Loucy (cell line): ENCODE measurements at regions not wholly inside any gene's neighbourhood (a gene's known extent, or its start where the extent isn't known, plus 50 kb on each side); places are given as distances from the start of the nearest gene placed in this dataset.
"Not testable (repeated sequence)": the region's sequence is repeated elsewhere in the genome, so short reads cannot be mapped to it uniquely, and the experiment has no call there.

Experiments
- EZH2phosphoT487 ChIP-seq: fragments of 200-600 bp; IDR thresholded peaks from 2 replicates; pipeline ENCODE4 v1.6.1; 2018; ENCODE audit warnings: antibody characterized with exemption, mild to moderate bottlenecking, moderate library complexity, borderline replicate concordance
- TF ChIP-seq, protein P1 (sequence below): fragments of 200-600 bp; sonication (generic); conservative IDR thresholded peaks from 2 replicates; pipeline ENCODE4 v1.5.1; 2014; ENCODE audit warnings: mild to moderate bottlenecking, antibody characterized with exemption, low read length

DNA sequence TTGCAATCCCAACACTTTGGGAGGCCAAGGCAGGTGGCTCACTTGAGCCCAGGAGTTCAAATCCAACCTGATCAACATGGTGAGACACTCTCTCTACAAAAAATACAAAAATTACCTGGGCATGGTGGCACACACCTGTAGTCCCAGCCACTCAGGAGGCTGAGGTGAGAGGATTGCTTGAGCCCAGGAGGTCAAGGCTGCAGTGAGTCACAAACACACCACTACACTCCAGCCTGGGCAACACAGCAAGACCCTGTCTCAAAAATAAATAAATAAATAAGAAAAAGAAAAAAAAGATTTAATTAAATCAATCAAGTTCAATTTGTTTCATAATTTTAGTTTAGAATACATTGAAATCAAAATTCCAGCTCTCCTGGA, 242.2 kb downstream of the LY86 start:
- TF ChIP-seq, protein P1, sequence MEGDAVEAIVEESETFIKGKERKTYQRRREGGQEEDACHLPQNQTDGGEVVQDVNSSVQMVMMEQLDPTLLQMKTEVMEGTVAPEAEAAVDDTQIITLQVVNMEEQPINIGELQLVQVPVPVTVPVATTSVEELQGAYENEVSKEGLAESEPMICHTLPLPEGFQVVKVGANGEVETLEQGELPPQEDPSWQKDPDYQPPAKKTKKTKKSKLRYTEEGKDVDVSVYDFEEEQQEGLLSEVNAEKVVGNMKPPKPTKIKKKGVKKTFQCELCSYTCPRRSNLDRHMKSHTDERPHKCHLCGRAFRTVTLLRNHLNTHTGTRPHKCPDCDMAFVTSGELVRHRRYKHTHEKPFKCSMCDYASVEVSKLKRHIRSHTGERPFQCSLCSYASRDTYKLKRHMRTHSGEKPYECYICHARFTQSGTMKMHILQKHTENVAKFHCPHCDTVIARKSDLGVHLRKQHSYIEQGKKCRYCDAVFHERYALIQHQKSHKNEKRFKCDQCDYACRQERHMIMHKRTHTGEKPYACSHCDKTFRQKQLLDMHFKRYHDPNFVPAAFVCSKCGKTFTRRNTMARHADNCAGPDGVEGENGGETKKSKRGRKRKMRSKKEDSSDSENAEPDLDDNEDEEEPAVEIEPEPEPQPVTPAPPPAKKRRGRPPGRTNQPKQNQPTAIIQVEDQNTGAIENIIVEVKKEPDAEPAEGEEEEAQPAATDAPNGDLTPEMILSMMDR = not testable (repeated sequence)
- not testable (repeated sequence) for TF ChIP-seq EZH2phosphoT487
